Esophagus muscularis mucosa (tissue), 4 donors: ENCODE measurements at regions not wholly inside any gene's neighbourhood (a gene's known extent, or its start where the extent isn't known, plus 50 kb on each side); places are given as distances from the start of the nearest gene placed in this dataset.

ENCODE experiments used
- DNase-seq: peaks from one replicate; pipeline ENCODE4 v3.0.0-alpha.2; 2017; ENCODE audit errors: extremely low spot score
- H3K27ac ChIP-seq, 4 donors: fragments of 200-600 bp; sonication (generic); replicated peaks in 1 of 4; 1 replicate in 3 of 4; 2 replicates in 1 of 4; pipeline ENCODE4 v1.5.1; 2016 to 2019; ENCODE audit warnings: mild to moderate bottlenecking in 1 of 4
- H3K27me3 ChIP-seq, 4 donors: fragments of 200-600 bp; sonication (generic); one replicate each; pipeline versions ENCODE4 v1.5.1 to v1.6.0; 2016 to 2019
- H3K36me3 ChIP-seq, 4 donors: fragments of 200-600 bp; sonication (generic); one replicate each; pipeline ENCODE4 v1.5.1; 2016 to 2019
- H3K4me1 ChIP-seq, 4 donors: fragments of 200-600 bp; sonication (generic); one replicate each; pipeline ENCODE4 v1.5.1; 2016 to 2019
- H3K4me3 ChIP-seq, 4 donors: fragments of 200-600 bp; sonication (generic); 1 replicate in 2 of 4; 2 replicates in 2 of 4; pipeline ENCODE4 v1.5.1; 2016 to 2019; ENCODE audit warnings: mild to moderate bottlenecking in 4 of 4, moderate library complexity in 1 of 4
- H3K9me3 ChIP-seq, 4 donors: fragments of 200-600 bp; sonication (generic); 1 replicate in 3 of 4; 2 replicates in 1 of 4; pipeline ENCODE4 v1.5.1; 2016 to 2019
- EP300 ChIP-seq: sonication (generic); formaldehyde crosslinking; IDR thresholded peaks from one replicate; pipeline ENCODE4 v1.6.1; 2017; ENCODE audit warnings: antibody characterized with exemption
- POLR2A ChIP-seq: fragments of 450-650 bp; IDR thresholded peaks from one replicate; pipeline ENCODE4 v1.6.1; 2017; ENCODE audit warnings: antibody characterized with exemption, moderate library complexity, mild to moderate bottlenecking, low read depth
- POLR2AphosphoS5 ChIP-seq, 2 donors: sonication (generic); formaldehyde crosslinking; IDR thresholded peaks; one replicate each; pipeline ENCODE4 v1.6.1; 2017; ENCODE audit warnings: antibody characterized with exemption in 2 of 2
- WGBS: methylation state at CpG from one replicate; pipeline ENCODE4 v1.1.5; 2018; 5-methylcytosine and 5-hydroxymethylcytosine counted together
- intact Hi-C: fragments of 100-400 bp; cut with DNase I; formaldehyde crosslinking; loops from one replicate; pipeline ENCODE4 v1.15.1; 2023
- TF ChIP-seq, protein P1 (sequence below), 3 experiments: fragments of 200-600 bp in 2 of 3; fragments of 450-650 bp in 1 of 3; sonication (generic) in 2 of 3; IDR thresholded peaks; one replicate each; pipeline ENCODE4 v1.5.1; 2017 to 2019; ENCODE audit warnings: antibody characterized with exemption in 3 of 3, mild to moderate bottlenecking in 2 of 3, moderate library complexity in 1 of 3

DNA sequence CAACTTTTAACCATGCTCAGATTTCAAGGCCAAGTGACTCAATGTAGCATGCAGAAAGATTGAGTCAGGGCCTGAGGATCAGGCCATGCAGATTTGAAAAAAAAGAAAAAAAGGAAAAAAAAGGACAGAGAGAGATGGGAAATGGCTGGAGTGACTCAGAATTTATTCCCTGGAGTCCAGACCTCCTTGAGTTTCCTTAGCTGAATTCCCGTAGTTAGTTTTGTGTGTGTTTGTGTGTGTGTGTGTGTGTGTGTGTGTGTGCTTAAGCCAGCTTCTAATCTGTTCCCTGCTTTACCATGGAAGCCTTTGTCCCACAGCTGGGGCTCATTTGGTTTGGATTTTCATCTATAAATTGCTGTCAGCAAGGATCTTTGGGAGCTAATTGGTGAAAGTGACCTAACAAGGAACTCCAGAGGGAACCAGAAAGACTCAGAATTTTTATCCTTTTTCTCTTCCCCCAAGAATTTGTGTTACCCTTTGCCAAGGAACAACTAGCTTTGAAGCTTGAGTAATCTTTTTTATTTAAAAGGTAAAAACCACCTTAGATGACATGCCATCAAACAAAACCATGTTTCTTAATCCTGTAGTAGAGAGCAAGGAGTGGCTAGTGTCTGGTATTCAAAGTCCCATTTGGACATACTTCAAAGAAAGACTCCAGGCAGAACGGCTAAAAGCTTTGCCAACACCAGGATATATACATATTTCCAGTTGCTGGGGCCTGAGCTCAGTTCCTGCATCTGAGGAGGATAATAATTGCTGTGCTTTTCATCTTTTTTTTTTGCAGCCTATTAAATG, 109.0 kb upstream of the DDIT4L start:
- Histone ChIP-seq H3K9me3 (no peaks in the 10 kb centered on the region), H3K4me3 (no peak overlapping the region), H3K27ac (peak overlapping the region in 1 of 4 donors; percentile 27), H3K27me3 (no peaks in the 10 kb centered on the region), H3K4me1 (peaks cover 0 to 13% (median 9%) of the 10 kb centered on the region in 4 donors), H3K36me3 (no peaks in the 10 kb centered on the region)
- intact Hi-C loops, result no loop called here
- no peak for TF ChIP-seq POLR2AphosphoS5 (IDR thresholded peaks at IDR 0.05)
- TF ChIP-seq, protein P1, sequence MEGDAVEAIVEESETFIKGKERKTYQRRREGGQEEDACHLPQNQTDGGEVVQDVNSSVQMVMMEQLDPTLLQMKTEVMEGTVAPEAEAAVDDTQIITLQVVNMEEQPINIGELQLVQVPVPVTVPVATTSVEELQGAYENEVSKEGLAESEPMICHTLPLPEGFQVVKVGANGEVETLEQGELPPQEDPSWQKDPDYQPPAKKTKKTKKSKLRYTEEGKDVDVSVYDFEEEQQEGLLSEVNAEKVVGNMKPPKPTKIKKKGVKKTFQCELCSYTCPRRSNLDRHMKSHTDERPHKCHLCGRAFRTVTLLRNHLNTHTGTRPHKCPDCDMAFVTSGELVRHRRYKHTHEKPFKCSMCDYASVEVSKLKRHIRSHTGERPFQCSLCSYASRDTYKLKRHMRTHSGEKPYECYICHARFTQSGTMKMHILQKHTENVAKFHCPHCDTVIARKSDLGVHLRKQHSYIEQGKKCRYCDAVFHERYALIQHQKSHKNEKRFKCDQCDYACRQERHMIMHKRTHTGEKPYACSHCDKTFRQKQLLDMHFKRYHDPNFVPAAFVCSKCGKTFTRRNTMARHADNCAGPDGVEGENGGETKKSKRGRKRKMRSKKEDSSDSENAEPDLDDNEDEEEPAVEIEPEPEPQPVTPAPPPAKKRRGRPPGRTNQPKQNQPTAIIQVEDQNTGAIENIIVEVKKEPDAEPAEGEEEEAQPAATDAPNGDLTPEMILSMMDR (IDR thresholded peaks at IDR 0.05), result no peak
- TF ChIP-seq EP300, result no peak
- TF ChIP-seq POLR2A, result no peak
- 30% methylated on average over 2 of the region's 2 CpGs for WGBS
- no peak for DNase-seq

DNA sequence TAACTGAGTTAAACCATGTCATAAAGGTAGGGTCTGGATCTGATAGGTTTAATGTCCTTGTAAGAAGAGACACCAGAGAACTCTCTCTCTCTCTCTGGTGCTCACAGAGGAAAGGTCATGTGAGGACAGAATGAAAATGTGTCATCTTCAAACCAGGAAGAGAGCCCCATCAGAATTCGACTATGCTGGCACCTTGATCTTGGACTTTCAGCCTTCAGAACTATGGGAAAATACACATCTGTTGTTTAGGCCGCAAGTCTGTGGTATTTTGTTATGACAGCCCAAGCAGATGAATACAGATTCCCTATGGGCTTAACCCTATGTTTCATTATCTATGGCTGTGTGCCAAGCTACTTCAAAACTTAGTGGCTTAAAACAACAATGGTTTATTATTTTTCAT, 105.5 kb upstream of the DDIT4L start:
- Histone ChIP-seq H3K27ac (no peak overlapping the region), H3K9me3 (no peaks in the 10 kb centered on the region), H3K4me3 (no peak overlapping the region), H3K27me3 (no peaks in the 10 kb centered on the region), H3K36me3 (no peaks in the 10 kb centered on the region), H3K4me1 (peaks cover 0 to 13% (median 9%) of the 10 kb centered on the region in 4 donors)
- no peak for DNase-seq
- intact Hi-C loops, result no loop called here
- 47% methylated on average over 2 of the region's 2 CpGs for WGBS
- TF ChIP-seq, protein P1 (IDR thresholded peaks at IDR 0.05), result no peak
- no peak for TF ChIP-seq POLR2A
- TF ChIP-seq EP300, result no peak
- no peak for TF ChIP-seq POLR2AphosphoS5 (IDR thresholded peaks at IDR 0.05)

DNA sequence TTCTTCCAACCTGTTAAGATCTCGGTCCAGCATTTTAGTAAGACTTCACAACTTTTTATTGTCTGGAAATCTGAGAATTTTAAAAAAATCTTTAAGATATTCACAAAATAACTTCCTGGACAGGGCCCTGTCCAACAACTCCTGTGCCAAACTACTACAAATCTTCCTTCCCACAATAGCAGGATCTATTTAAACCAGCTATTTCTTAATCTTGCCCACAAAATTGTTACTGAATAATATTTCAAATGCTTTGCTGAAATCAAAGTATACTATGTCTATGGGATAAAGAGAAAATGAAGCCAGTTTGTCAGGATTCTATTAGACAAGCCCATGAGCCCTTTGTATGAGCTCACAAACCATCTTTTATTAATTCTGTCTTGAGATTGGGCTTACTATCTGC, 104.1 kb upstream of the DDIT4L start:
- TF ChIP-seq POLR2A (no peak), POLR2AphosphoS5 (IDR thresholded peaks at IDR 0.05) (no peak), EP300 (no peak)
- TF ChIP-seq, protein P1 (IDR thresholded peaks at IDR 0.05), result no peak
- H3K27me3 ChIP-seq, result no peaks in the 10 kb centered on the region
- no peaks in the 10 kb centered on the region for H3K9me3 ChIP-seq
- H3K36me3 ChIP-seq, result no peaks in the 10 kb centered on the region
- no peak for DNase-seq
- H3K27ac ChIP-seq, result no peak overlapping the region
- H3K4me1 ChIP-seq, result peaks cover 0 to 13% (median 5%) of the 10 kb centered on the region in 4 donors
- WGBS, result 81% methylated on average over 1 of the region's 1 CpG
- no peak overlapping the region for H3K4me3 ChIP-seq
- intact Hi-C loops, result no loop called here

DNA sequence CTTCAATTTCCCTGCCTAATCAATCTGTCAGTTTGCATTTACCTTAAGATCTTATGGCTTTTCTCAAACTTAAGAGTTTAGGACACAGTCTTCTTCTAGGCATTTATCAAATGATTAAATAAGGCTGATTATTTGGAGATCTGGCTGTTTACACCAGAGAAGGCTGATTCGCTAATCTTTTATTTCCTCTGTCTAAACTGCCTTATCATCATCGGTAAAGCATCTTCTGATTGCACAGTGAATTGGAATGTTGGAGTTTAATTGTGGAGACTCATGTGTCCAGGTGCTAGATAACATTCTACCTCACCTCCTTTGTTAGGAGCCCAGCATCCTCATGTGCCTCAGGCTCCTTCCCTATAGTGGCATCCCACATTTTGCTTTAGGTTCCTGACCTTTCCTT, 100.3 kb upstream of the DDIT4L start:
- Histone ChIP-seq H3K4me1 (peaks cover 0 to 4% (median 0%) of the 10 kb centered on the region in 4 donors), H3K27me3 (no peaks in the 10 kb centered on the region), H3K36me3 (no peaks in the 10 kb centered on the region), H3K27ac (no peak overlapping the region), H3K9me3 (no peaks in the 10 kb centered on the region), H3K4me3 (no peak overlapping the region)
- intact Hi-C loops, result no loop called here
- WGBS, result 94% methylated on average over 2 of the region's 2 CpGs
- no peak for TF ChIP-seq POLR2AphosphoS5 (IDR thresholded peaks at IDR 0.05)
- DNase-seq, result no peak

DNA sequence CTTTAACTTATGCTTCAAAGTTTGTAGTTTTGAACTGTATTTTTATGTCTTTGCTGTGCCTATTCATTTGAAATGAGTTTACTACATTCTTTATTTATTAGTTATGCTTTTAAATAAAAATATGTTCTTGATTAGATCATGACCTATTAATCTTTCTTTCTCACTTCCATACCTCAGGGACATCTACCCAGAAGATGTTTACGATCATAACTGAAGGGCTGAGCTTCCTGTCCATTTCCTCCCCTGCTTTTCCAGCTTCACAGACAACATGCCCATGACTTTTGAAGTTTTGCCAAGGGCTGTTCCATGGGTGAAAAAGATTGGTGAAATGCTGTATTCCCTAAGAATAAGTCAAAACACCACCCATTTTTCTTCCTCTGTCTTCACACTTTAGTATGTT, 99.7 kb upstream of the DDIT4L start:
- no peak overlapping the region for H3K4me3 ChIP-seq
- TF ChIP-seq EP300, result no peak
- TF ChIP-seq POLR2A, result no peak
- TF ChIP-seq, protein P1 (IDR thresholded peaks at IDR 0.05), result no peak
- TF ChIP-seq POLR2AphosphoS5 (IDR thresholded peaks at IDR 0.05), result no peak
- H3K9me3 ChIP-seq, result no peaks in the 10 kb centered on the region
- H3K36me3 ChIP-seq, result no peaks in the 10 kb centered on the region
- DNase-seq, result no peak
- peaks cover 0 to 4% (median 0%) of the 10 kb centered on the region in 4 donors for H3K4me1 ChIP-seq
- WGBS, result 64% methylated on average over 1 of the region's 1 CpG
- no peak overlapping the region for H3K27ac ChIP-seq
- no peaks in the 10 kb centered on the region for H3K27me3 ChIP-seq
- intact Hi-C loops, result no loop called here
